ENCODE measurements at regions not wholly inside any gene's neighbourhood (a gene's known extent, or its start where the extent isn't known, plus 50 kb on each side); places are given as distances from the start of the nearest gene placed in this dataset.
"Not testable (repeated sequence)": the region's sequence is repeated elsewhere in the genome, so short reads cannot be mapped to it uniquely, and the experiment has no call there.

- no peak for DNase-seq (ENCODE audit: low read depth)
Observed at GRCh38 chr18:46179306-46179705, 75.1 kb downstream of the HAUS1 start.

- DNase-seq (ENCODE audit: low read depth) = peak; percentile 26
Observed at GRCh38 chr18:46182633-46183358, 78.6 kb downstream of the HAUS1 start.

GRCh38 chr18:46184296-46184695 is 80.1 kb downstream of the HAUS1 start:
- not testable (repeated sequence) for DNase-seq (ENCODE audit: low read depth)

GRCh38 chr18:46184727-46185126 is 80.5 kb downstream of the HAUS1 start:
- DNase-seq (ENCODE audit: low read depth) = no peak

- peak; percentile 45 for DNase-seq (ENCODE audit: low read depth)
Observed at GRCh38 chr18:46190667-46191066, 86.5 kb downstream of the HAUS1 start.

GRCh38 chr18:46196627-46197243 is 92.5 kb downstream of the HAUS1 start:
- DNase-seq (ENCODE audit: low read depth) = peak; percentile 72

GRCh38 chr18:46199515-46200147 is 95.4 kb downstream of the HAUS1 start:
- DNase-seq (ENCODE audit: low read depth) = peak; percentile 85

GRCh38 chr18:46200178-46201055 is 96.2 kb downstream of the HAUS1 start:
- not testable (repeated sequence) for DNase-seq (ENCODE audit: low read depth)

GRCh38 chr18:46204143-46204542 is 100.0 kb downstream of the HAUS1 start:
- no peak for DNase-seq (ENCODE audit: low read depth)

- no peak for DNase-seq (ENCODE audit: low read depth)
Observed at GRCh38 chr18:46207985-46208384, 103.8 kb downstream of the HAUS1 start.

GRCh38 chr18:46209161-46209560 is 105.0 kb downstream of the HAUS1 start:
- no peak for DNase-seq (ENCODE audit: low read depth)

GRCh38 chr18:46211816-46212215 is 107.6 kb downstream of the HAUS1 start:
- peak; percentile 34 for DNase-seq (ENCODE audit: low read depth)

- no peak for DNase-seq (ENCODE audit: low read depth)
Observed at GRCh38 chr18:46212398-46212797, 108.2 kb downstream of the HAUS1 start.

GRCh38 chr18:46213295-46213694 is 109.1 kb downstream of the HAUS1 start:
- peak; percentile 16 for DNase-seq (ENCODE audit: low read depth)

GRCh38 chr18:46214435-46214834 is 110.2 kb downstream of the HAUS1 start:
- DNase-seq (ENCODE audit: low read depth) = no peak

GRCh38 chr18:46215902-46216723 is 111.9 kb downstream of the HAUS1 start:
- no peak for DNase-seq (ENCODE audit: low read depth)

GRCh38 chr18:46220116-46220515 is 115.9 kb downstream of the HAUS1 start:
- peak; percentile 62 for DNase-seq (ENCODE audit: low read depth)

GRCh38 chr18:46222093-46222492 is 117.9 kb downstream of the HAUS1 start:
- DNase-seq (ENCODE audit: low read depth) = no peak

- no peak for DNase-seq (ENCODE audit: low read depth)
Observed at GRCh38 chr18:46222710-46223360, 118.7 kb downstream of the HAUS1 start.

- peak; percentile 24 for DNase-seq (ENCODE audit: low read depth)
Observed at GRCh38 chr18:46224181-46224775, 120.1 kb downstream of the HAUS1 start.

Data from M059J (cell line).